GF-D8 (cell line): ENCODE measurements at regions not wholly inside any gene's neighbourhood (a gene's known extent, or its start where the extent isn't known, plus 50 kb on each side); places are given as distances from the start of the nearest gene placed in this dataset.

Source experiments
- DNase-seq: peaks from one replicate; lab custom pipeline; 2025; lab: John Stamatoyannopoulos, UW

DNA sequence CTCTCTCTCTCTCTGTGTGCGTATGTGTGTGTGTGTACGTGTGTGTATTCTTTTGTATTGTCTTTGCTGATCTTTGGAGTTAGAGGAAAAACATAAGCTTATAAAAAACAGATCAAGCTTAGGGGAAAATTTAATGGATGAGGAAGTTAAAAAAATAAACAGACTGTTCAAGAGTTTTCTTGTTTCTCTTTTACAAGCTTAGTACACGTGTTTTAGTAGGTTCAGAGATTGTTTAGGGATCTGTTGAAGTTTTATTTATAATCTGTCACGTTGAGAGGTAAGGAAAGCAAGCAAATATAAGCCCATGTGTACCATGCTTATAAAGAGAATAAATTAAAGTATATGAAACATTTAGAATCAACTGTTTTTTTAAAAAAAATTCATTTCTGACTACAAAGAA lies 1470.3 kb upstream of the NUDT12 start:
- DNase-seq, result no peak

- no peak for DNase-seq
These were observed 1467.6 kb upstream of the NUDT12 start for GRCh38 chr5:105030153-105030552.

GRCh38 chr5:105015098-105015497 lies 1452.5 kb upstream of the NUDT12 start:
- no peak for DNase-seq

DNA sequence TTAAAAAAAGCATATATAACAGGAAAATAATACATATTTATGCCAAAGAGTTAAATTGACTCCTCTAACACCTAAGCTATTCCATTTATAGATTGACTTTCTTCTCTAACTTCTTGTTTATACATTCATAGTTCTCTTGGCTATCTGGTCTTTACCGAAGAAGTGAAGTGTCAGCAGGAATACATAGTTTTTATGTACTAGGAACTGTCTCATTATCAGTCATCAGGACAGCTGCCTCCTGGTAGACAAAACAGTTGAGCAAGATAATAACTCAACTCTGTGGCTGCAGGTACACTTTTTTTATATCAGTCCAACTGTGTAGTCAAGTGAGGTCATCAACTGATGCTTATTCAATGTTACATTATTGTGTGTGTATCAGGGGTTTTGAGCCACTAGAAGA lies 1436.0 kb upstream of the NUDT12 start:
- no peak for DNase-seq

GRCh38 chr5:104998169-104998568 lies 1435.6 kb upstream of the NUDT12 start:
- DNase-seq, result no peak

- no peak for DNase-seq
These were observed 1424.5 kb upstream of the NUDT12 start for GRCh38 chr5:104987074-104987473.

GRCh38 chr5:104977529-104977928 lies 1414.9 kb upstream of the NUDT12 start:
- no peak for DNase-seq

DNA sequence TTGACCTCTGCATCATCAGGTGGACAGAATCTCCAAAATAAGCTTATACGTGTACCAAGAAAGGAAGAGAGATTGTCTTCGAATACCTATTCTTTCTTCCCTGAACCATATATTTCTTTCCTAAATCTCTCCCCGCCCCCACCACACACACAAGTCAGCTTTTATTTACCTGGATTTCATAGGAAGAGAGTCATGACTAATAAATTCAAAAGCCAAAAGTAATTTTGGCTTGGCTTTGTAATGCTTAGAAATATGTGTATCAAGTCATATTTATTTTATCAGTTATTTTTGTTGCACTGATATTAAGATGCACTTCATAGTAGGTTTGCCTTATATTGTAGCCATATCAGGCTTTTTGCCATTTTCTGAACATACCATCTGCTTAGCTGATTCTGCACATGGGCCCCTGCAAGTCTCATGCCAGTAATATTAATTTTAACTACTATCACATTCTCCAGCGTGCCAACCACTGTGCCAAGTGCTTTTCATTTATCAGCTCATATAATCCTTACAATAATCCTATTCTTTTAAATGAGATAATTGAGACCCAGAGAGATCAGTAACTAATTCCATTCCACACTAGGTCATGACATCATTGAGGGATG lies 1405.3 kb upstream of the NUDT12 start:
- no peak for DNase-seq

- DNase-seq, result no peak
These were observed 1402.4 kb upstream of the NUDT12 start for GRCh38 chr5:104965006-104965405.

- DNase-seq, result no peak
These were observed 1392.9 kb upstream of the NUDT12 start for GRCh38 chr5:104955479-104955878.

DNA sequence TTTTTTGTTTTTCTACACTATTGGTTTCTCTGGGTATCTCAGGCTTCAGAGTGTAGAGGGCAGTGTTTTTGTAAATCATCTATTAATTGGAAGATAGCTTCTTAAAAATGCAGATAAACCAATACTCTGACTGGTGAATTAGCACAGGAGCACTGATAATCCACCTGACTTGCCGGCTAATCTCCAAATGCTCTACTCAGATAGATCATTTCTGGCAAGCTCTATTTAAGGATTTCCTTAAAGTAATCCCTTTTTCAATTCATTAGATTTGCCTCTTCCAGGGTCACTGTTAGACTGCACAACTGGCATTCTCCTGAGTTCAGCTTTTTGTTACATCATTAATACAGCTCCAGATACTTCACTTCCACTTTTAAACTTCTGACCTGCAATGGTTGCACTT lies 1390.3 kb upstream of the NUDT12 start:
- DNase-seq, result no peak

- no peak for DNase-seq
These were observed 1389.2 kb upstream of the NUDT12 start for GRCh38 chr5:104951829-104952228.

DNA sequence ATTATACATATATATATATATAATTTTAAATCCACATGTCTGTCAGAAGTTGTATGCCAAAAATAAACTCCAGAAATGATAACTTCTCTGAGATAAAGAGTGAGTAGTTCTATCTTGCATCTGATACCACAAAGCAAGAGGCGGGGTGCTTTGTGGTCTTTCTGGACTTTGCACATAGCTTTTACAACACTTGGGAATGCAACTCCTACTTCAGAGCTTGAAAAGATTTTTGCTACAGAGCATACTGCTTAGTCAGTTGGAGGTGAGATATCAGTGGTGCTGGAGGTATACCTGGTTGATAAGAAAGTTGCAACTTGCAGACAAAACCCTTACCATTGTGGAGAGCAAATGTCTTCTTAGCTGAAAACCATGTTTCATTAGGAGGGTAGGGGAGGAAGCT lies 1384.5 kb upstream of the NUDT12 start:
- DNase-seq, result no peak

- no peak for DNase-seq
These were observed 1380.1 kb upstream of the NUDT12 start for GRCh38 chr5:104942735-104943134.

GRCh38 chr5:104941030-104941645 lies 1378.5 kb upstream of the NUDT12 start:
- no peak for DNase-seq

DNA sequence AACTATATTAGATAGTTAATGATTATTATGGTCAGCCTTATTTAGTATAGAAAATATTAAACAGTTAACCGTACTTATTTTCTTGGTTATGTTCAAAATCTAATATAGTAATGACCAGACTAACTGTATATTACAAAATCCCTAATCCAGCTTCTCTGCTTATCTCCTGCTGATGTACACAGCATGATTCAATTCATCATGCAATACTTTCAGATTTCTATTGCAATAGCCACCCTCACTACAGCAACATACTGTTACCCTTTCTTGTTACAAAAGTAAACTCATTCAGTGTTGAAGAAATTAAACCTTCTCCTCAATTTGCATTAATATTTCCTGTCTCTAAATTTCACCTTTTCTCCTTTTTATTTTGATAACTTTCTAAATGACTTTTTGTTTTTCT lies 1375.0 kb upstream of the NUDT12 start:
- DNase-seq, result no peak

DNA sequence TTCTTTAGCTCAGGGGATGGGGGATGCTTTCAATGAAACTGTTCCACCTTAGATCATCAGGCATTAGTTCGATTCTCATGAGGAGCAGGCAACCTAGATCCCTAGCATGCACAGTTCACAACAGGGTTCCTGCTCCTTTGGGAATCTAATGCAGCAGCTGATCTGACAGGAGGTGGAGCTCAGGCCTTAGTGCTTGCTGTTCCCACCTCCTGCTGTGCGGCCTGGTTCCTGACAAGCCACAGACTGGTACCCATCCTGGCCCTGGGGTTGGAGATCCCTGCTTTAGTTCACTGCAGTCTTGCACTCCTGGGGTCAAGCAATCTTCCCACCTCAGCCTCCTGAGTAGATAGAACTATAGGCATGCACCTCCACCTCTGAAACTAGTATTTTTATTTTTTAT lies 1369.8 kb upstream of the NUDT12 start:
- no peak for DNase-seq

DNA sequence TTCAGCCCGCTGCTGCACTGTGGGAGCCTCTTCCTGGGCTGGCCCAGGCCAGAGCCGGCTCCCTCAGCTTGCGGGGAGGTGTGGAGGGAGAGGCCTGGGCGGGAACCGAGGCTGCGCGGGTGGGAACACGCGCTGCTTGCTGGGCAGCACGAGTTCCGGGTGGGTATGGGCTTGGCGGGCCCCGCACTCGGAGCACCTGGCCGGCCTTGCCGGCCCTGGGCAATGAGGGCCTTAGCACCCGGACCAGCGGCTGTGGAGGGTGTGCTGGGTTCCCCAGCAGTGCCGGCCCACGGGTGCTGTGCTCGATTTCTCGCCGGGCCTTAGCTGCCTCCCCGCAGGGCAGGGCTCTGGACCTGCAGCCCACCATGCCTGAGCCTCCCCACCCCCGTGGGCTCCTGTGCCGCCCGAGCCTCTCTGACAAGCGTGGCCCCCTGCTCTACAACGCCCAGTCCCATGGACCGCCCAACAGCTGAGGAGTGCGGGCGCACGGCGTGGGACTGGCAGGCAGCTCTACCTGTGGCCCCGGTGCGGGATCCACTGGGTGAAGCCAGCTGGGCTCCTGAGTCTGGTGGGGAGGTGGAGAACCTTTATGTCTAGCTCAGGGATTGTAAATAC lies 1366.4 kb upstream of the NUDT12 start:
- no peak for DNase-seq

DNA sequence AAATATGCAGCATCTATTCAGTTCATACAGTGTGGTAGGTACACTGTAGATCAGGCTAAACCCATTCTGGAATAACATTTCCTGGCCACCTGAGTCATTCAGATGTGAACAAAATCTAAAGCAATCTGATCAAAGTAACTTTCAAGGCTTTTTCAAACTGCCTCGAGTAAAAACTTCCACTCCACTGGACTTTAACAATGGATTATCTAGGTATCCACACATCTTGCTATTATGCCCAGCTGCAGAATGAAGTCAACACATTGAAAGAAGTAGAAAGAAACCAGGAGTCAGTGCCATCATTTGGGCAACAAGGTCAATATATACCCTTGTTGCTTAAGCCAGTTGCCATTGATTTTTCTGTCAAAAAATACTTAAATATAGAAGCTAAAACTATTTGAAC lies 1352.6 kb upstream of the NUDT12 start:
- DNase-seq, result no peak

- no peak for DNase-seq
These were observed 1352.0 kb upstream of the NUDT12 start for GRCh38 chr5:104914536-104915070.

DNA sequence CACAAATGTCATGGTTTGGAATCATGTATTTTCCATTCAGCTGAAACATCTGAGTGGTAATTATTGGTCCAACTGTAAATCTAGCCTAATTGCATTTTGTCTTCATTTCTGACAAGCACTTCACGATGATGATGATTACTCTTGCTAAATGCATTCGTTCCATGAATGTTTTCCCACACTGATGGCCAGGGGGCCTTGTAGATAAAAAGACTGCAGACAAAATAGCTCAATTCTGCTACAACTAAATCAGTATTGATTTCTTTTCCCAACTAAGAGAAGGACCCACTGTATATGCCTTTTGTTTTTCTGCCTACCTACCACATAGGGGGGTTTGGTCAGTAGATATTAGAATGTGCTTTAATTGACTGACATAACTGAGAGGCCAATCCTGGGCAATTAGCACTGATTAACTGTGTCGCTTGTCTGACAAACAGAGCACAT lies 1351.3 kb upstream of the NUDT12 start:
- DNase-seq, result no peak

DNA sequence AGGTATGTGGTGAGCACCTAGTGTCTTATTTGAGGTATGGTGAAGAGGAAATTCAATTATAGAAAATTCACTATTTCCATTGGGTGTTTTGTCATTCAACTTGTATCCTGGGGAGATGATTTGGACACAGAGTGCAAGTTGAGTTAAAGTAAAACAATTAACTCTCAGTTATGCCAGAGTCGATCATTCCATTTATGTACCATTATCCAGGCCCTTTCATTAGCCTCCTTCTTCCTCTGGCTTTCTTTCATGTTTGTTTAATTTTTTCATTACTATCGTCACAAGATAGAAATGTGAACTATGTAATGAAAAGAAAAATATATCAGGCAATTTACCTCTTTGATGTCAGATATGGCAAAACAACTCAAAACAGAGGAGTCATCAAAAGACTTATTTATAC lies 1347.2 kb upstream of the NUDT12 start:
- DNase-seq, result no peak

- no peak for DNase-seq
These were observed 1342.0 kb upstream of the NUDT12 start for GRCh38 chr5:104904561-104904960.

DNA sequence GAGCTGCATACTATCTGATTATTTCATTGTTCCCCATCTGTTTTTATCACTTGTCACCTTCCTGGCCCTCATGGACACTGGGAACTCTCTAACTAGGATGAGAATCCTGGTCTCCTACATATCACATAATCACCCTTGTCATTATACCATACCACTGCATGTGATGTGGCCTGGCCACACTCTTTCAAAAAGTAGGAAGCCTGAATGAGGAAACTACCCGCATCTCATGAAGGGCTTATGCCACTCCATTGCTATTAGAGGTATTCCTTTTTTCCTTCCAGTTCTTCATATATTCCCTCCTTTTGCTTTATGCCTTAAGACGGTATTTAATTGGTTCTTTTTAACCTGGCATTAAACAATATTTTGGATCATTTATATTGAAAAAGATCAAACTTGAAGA lies 1341.4 kb upstream of the NUDT12 start:
- no peak for DNase-seq
